HEK293 (cell line): ENCODE measurements at regions not wholly inside any gene's neighbourhood (a gene's known extent, or its start where the extent isn't known, plus 50 kb on each side); places are given as distances from the start of the nearest gene placed in this dataset.

Experiments used
- GLI2 ChIP-seq: fragments of 450-650 bp; formaldehyde crosslinking; IDR thresholded peaks from 2 replicates; pipeline ENCODE4; 2017; ENCODE audit warnings: missing biosample characterization, missing genetic modification characterization, low read depth, borderline replicate concordance
- PATZ1 ChIP-seq: fragments of 450-650 bp; formaldehyde crosslinking; IDR thresholded peaks from 2 replicates; pipeline ENCODE4 v1.5.1; 2016; ENCODE audit warnings: missing biosample characterization, missing genetic modification characterization
- REST ChIP-seq: fragments of 450-650 bp; formaldehyde crosslinking; IDR thresholded peaks from 2 replicates; pipeline ENCODE4 v1.5.1; 2016; ENCODE audit warnings: missing biosample characterization, missing genetic modification characterization
- WT1 ChIP-seq: fragments of 450-650 bp; formaldehyde crosslinking; IDR thresholded peaks from 2 replicates; pipeline ENCODE4 v1.5.1; 2016; ENCODE audit warnings: missing biosample characterization, missing genetic modification characterization
- YY1 ChIP-seq: fragments of 450-650 bp; formaldehyde crosslinking; IDR thresholded peaks from 2 replicates; pipeline ENCODE4 v1.5.1; 2018; ENCODE audit warnings: missing biosample characterization, missing genetic modification characterization
- ZBTB21 ChIP-seq: fragments of 450-650 bp; formaldehyde crosslinking; IDR thresholded peaks from 2 replicates; pipeline ENCODE4 v1.5.1; 2017; ENCODE audit warnings: missing biosample characterization, missing genetic modification characterization
- ZNF146 ChIP-seq: fragments of 450-650 bp; formaldehyde crosslinking; IDR thresholded peaks from 2 replicates; pipeline ENCODE4 v1.5.1; 2016; ENCODE audit warnings: missing biosample characterization, missing genetic modification characterization
- ZNF248 ChIP-seq: fragments of 450-650 bp; formaldehyde crosslinking; IDR thresholded peaks from 2 replicates; pipeline ENCODE4 v1.5.1; 2017; ENCODE audit warnings: missing biosample characterization, missing genetic modification characterization
- ZSCAN18 ChIP-seq: fragments of 450-650 bp; formaldehyde crosslinking; IDR thresholded peaks from 2 replicates; pipeline ENCODE4 v1.5.1; 2016; ENCODE audit warnings: missing biosample characterization, missing genetic modification characterization
- TF ChIP-seq, protein P1 (sequence below): fragments of 450-650 bp; formaldehyde crosslinking; IDR thresholded peaks from 2 replicates; pipeline ENCODE4 v1.5.1; 2016; ENCODE audit warnings: missing biosample characterization, missing genetic modification characterization

DNA sequence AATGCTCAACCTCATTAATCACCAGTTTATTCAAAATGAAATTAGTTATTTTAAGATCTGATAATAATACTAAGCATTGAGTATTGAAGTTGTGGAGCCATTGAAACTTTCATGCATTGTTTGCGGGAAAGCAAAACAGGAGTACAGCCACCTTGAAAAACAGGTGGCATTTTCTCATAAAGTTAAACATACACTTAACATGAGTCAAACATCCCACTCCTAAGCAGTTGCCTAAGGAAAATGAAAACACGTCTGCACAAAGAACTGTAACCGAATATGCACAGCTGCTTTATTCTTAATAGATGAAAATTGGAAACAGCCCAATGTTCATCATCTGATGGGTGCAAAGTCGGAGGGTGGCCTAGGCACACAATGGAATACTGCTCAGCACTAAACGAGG, 177.3 kb downstream of the IRX2 start:
- TF ChIP-seq ZNF146 (no peak), WT1 (tag by site-specific recombination) (no peak), GLI2 (no peak), ZBTB21 (no peak), ZSCAN18 (no peak), ZNF248 (no peak), REST (no peak), PATZ1 (no peak), YY1 (tag by site-specific recombination) (no peak)
- TF ChIP-seq, protein P1, sequence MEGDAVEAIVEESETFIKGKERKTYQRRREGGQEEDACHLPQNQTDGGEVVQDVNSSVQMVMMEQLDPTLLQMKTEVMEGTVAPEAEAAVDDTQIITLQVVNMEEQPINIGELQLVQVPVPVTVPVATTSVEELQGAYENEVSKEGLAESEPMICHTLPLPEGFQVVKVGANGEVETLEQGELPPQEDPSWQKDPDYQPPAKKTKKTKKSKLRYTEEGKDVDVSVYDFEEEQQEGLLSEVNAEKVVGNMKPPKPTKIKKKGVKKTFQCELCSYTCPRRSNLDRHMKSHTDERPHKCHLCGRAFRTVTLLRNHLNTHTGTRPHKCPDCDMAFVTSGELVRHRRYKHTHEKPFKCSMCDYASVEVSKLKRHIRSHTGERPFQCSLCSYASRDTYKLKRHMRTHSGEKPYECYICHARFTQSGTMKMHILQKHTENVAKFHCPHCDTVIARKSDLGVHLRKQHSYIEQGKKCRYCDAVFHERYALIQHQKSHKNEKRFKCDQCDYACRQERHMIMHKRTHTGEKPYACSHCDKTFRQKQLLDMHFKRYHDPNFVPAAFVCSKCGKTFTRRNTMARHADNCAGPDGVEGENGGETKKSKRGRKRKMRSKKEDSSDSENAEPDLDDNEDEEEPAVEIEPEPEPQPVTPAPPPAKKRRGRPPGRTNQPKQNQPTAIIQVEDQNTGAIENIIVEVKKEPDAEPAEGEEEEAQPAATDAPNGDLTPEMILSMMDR, result no peak
